GM21825 (cell line): ENCODE measurements at regions not wholly inside any gene's neighbourhood (a gene's known extent, or its start where the extent isn't known, plus 50 kb on each side); places are given as distances from the start of the nearest gene placed in this dataset.

Source experiments
- ATAC-seq: cut with Tn5 transposase; IDR thresholded peaks from one replicate; pipeline ENCODE4 v1.9.1; 2021; ENCODE audit warnings: mild to moderate bottlenecking, moderate library complexity; ENCODE audit not compliant: unreplicated experiment

DNA sequence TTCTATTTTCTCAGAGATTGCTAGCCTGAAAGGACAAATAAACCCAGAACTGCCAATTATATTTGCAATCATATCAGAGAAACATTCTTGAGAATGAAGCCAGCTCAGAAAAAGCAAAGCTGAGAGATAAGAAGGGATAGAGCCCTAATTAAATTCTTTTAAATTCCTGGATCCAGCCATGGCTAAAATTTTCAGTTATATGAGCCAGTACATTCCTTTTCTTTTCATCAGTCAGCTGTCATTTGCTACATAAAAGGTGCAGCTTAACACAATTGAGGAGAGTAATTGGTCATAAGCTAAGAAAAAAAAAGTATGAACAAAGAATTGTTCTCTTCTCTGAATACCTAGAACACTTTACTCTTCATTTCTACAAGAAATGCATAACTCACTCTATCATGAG lies 303.5 kb upstream of the FIGN start:
- ATAC-seq, result no peak

DNA sequence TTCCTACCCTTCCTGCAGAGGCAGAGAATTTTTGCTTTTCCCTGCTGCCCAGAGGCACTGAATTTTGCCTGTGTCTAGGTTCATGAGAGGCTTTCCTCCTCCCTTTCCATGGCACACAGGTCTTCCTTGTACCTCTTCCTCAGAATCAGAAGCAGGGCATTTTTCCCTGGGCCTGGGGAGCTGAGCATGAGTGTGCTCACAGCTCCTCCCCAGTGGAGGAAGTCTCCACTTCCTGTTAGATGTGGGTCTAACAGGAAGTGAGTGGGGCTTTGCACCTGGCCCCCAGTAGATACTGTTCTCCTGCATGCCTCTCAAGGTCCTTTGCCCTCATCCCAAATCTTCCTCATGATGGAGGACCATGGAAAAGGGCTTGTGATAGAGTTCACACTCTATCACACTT lies 297.2 kb upstream of the FIGN start:
- no peak for ATAC-seq

DNA sequence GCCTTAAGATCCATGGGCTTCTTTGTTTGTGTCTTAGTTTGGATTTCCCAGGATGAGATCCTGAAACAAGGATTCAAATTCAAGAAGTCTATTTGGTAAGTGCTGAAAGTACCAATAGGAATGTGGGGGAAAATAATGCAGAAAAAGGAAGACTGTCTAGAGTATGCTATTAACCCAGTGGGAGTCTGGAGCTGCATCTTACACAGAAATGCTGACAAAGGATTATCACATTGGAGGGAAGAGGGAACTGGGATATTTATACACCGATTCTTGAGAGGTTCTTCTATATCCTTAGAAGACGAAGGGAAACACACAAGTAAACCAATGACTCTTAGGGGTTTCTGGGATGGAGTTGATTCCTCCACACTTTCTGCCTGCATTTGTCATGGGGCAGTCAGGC lies 294.8 kb upstream of the FIGN start:
- ATAC-seq, result no peak

DNA sequence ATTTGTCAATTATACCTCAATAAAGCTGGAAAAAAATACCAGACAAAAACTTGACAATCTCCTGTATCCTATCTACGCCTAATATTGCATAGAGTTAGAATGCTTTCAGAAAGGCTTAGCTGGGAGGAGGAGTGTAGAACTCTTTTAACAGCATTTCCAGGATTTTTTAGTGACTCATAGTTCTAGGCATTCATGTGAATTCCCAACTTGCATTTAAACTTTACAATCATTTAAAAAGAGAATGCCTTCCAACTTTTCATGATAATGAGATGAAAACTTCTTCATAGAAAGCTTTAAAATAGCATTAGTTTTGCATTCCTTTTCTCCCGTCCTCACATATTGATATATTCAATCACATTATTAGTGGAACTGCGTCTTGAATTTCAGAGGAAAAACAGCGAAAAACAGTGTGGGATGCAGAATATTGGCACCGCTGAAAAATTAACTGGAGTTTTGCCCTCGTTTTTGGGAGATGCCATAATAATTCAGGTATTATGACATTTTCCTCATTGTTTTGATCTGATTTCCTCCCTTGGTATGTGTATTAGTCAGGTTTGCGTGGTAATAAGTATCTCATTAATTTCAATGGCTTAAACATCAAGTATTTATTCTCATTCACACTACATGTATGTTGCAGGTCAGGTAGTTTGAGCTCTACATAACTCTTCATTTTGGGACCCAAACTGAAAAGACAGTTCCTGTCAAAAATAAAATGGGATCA lies 293.2 kb upstream of the FIGN start:
- no peak for ATAC-seq

DNA sequence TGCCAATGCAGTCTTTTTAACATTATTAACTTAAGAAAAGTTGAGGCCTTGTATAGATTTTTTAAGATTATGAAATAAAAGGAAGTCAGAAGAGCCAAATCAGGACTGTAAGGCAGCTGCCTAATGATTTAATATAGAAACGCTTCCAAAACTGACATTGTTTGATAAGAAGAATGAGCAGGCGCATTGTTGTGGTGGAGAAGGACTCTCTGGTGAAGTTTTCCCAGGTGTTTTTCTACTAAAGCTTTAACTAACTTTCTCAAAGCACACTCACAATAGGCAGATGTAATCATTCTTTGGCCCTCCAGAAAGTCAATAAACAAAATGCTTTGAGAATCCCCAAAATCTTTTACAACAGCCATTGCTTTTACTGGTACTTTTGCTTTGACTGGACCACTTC lies 288.6 kb upstream of the FIGN start:
- no peak for ATAC-seq

DNA sequence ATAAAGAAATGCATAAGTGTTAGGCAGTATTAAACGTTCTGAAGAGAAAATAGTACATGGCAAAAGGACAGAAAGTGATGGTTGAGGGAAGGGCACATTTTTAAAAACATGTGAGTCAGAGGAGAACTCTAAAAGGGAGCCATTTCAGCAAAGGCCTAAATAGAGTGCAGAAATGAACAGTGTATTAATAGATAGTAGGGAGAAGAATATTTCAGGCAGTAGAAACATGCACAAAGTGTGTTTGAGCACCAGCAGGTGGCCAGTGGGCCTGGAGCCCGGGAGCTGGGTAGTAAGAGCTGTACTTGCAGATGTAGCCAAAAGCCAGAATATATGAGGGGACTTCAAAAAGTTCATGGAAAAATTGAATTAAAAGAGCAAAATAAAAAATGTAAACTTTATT lies 288.1 kb upstream of the FIGN start:
- no peak for ATAC-seq

DNA sequence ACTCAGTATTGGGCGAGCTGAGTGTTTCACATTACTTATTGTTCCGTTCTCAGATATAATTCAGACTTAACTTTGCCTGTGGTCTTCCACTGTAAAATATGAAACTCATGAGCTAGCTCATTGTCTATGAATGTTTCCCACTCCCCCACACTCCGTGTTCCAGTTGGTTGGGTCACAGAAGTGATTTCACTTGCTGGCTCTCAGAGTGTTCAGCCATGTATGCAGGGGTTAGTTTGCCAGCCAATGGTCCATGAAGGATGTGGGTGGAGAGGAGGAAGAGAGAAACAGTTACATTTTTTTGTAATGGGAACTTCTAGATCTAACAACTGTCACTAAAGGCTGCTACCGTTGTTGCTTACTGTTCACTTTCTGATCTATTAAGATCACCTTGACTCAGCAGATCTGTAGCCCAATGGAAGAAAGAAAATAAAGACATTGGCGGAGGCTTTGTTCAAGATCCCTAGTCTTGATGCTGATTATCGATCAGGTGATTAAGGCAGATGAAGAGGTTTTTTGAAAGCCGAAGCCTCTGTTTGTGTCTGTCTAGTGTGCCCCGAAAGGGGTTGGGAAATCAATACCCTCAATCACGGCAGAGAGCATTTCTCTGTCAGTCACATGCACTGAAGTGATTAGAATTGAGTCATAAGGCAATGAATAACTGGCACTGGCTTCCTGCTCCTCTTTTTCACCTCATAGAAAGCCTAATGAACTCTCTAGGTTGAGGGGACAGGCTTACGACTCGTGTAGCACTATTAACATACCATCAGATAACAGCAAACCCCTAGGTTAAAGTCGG lies 279.7 kb upstream of the FIGN start:
- peak; percentile 98 for ATAC-seq

DNA sequence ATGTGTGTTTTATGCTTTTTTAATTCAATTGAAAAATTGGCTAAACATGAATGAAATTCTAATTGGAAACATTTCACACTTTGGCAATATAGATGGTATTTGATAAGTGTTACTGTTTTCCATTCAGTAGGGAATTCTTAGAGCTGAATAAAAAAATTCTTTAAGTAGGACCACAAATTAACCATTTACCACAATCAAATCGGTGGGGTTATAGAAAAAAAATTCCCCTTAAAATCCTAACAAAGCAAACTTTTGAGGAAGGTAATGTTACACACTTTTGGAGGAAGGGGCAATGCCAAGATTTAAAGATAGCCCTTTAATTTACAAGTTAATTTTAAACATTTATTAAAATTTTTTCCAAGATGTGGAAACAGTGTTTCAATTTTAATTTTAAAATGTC lies 279.0 kb upstream of the FIGN start:
- ATAC-seq, result no peak

DNA sequence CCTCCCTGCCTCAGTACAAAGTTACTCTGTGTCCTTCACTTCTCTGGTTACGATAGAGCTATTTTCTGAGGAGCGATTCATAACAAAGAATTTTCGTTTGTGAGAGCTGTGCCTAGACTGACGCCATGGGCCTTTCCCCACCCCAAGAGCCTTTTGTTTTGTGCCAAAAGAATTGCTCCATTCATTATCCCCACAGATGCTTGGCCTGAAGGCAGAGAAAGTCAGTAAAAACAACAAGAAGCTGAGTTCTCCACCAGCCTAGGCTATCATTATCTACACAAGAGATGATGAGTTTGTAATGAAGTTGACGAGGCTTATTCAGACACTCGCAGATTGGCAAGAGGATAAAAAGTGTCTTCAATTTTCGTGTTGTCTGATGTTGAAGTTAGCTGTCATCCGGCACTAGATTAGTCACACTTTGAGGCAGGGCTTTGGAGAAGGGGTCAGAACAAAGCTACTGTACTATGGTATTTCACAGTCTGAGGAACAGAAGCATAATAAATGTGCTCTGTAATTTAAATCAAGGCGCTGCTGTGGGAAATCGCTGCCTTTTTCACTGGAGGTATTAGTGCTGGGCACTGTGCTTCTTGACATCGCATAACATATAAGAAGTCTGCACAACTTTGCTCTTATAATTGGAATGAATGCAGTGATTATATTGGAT lies 278.4 kb upstream of the FIGN start:
- ATAC-seq, result no peak

DNA sequence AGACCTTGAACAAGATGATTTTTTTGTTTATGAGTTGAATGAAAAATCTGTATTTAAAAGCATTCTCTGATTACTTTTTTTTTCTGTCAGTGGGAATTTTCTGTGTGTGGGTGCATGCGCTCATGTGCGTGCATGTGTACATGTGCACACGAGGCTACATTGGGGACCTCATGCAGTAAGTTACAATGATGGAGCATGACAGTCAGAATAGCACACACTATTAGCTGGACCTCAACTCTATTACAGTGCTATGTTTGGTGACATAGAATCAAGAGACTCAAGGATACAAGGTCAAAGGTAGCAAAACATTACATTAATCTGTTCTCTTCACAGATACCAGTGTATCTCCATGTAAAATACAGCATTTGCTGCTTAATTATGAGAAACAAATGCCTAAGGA lies 276.8 kb upstream of the FIGN start:
- no peak for ATAC-seq

DNA sequence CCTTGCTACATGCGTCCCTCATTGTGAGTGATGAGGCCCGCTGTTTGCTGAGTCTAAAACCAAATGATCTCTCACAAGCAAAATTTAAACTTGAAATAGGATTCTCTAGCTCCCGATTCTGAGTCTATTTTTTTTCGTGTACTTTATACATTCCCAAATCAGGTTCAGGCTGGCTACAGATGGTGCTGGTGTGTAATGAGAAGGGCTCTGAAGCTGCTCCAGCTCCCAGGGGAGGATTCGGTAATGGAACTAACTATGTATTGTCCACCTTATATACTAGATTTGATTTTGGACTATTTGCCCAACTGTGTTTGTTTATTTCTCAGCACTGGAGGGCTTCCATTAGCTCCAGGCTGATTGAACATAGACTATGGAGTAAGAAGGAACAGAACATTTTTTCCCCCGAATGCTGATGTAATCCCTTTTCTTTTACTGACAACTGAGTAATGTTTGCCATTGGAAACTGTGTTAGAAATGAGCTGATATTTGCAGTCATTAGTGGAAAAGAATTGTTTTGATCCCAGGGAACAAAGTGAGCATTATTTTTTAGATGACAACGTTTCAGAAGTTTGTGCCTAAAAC lies 274.0 kb upstream of the FIGN start:
- ATAC-seq, result no peak

DNA sequence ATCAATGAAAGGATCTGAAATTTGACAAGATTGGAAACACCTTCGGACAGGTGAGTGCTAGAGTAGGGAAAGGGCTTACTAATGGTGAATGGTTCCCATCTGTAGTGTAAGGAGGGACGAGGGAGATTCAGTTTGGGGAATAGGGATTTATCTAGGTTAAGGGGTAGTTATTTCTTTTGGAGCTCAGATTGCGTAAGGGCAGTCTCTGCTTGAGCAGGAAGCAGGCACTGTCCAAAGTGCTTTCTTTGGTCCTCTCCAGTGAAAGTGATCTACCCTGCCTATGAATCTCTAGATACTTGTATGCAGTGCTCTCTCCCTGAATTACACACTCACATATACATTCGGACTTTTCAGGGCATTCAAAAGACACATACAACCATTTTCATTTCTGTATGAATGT lies 272.9 kb upstream of the FIGN start:
- ATAC-seq, result no peak

DNA sequence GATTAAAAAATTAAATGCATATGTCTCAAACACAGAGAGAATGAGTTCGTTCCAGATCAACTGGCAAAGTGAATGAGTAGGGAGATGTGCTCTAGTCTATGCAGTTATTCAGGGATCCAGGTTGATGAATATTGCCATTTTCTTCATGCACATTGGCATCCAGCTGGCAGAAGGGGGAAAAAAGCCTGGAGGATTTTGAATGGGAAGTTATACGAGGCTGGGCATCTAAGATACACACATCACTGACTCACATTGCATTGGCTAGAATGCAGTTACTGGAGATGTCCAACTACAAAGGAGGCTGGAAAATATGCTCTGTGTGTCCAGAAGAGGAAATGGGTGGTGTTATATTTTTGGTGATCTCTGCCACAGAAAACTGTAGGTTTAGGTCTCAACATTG lies 270.9 kb upstream of the FIGN start:
- ATAC-seq, result no peak

DNA sequence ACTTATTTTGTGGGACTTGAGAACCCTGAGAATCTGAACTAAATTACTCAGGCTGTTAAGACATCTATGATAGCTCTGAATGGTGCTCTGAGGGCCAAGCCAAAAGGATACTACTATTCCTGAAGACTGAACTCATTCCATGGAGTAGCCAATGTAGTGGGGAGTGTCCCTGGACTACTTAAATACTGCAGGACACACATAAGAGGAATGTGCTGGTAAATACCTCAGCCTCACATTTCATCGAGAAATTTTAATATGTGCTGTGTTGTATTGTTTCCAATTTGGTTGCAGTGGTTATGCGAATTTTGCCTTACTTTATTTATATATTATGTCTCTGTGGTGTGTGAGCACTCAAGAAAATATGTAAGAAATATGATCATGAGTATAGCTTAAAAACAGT lies 264.4 kb upstream of the FIGN start:
- no peak for ATAC-seq

DNA sequence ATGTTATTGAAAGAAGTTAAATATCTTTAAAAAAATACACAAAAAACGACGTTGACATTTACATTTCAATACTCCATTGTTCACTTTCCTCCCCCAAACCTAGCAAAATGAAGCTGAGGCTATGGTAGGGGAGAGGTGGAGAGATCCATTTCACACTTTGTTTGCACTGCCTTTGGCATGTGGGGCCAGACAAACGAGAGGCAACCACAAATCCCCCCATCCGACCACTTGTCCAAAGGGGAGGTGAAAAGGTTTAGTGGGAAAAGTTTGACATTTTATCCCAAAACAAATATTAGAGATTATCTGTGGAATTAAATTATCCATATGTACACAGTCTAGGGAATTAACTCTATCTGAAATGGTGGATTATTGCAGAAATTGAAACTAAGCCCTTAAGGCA lies 261.7 kb upstream of the FIGN start:
- ATAC-seq, result no peak

DNA sequence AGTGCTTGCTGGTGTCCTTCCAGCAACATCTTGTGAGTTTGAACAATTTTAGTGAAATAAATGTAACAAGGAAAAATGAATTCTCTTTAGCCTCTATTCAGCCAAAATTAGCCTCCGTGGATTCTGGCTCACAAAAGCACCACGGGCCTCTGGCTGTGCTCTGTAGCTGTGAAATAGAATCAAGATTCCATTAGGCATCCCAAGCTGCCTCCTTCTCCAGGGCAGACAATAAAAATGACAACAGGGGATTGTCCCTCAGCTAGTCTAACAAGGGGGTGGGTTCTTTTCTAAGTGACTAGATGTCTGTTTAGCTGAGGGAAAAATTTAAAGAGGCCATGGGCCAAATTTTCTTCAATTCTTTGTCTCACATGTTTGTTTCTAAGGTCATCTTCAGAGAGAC lies 254.7 kb upstream of the FIGN start:
- no peak for ATAC-seq

DNA sequence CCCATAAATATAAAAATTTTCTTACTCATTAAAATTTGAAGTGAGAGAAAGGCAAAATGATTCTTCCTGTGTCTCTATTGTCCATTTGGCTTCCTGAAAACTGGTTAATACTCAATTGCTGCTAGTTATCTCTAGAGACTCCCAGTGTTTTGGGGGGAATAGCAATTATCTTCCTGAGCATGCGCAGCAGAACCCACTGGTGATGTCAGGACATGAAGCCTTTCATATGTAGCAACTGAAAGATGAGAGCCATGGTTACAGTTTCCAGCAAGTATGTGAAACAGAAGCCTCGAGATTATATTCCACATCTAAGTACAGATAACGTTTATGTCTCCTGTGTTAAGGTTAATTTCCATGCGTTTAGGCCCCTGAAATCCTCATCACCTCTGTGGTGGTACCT lies 254.3 kb upstream of the FIGN start:
- no peak for ATAC-seq

DNA sequence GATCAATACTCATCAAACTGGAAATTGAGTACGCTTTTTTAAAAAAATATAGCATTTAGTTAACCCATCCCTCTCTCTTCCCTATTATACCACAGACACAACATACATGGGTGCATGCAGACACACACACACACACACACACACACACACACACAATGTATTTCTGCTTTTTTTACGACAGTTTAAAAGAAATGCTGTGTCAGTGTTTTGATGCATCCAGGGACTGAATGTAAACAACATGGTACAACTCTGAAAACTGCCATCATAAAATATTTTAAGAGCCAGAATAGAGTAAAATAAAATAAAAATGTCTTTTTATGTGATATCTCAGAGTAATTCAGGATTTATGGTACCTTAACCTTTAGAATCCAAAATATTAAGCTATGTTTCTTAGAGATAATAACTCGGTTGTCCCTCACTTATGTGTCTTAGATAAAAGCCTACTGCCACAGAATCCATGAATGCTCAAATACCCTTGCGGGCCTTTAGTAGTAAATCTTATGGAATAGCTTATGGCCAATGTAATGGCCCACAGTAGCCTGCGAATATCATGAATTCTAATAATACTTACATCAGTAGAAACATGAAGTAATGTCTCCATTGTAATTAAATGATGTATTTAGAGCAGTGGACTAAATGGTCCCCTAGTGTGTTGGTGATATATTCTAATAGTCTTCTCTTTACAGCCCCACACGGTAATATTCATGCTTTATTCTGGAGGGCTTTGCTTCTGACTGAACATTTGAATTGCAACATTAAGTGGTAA lies 251.6 kb upstream of the FIGN start:
- ATAC-seq, result no peak

DNA sequence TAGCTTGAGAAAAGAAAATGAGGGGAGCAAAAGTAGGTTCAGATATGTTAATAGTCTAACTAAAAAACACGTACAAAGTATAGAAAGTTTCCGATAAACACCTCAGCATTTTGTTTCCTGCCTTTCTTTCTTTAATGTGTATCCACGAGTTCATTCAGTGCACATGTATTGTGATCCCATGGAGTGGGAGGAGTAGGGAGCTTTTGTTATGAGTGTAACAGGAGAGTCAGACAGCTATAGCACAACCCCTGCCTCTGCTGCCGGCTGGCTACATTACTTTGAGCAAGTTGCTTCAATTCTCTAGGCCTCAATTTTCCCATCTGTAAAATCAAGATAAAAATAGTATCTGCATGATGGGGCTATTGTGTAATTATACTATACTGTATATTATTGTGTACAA lies 249.2 kb upstream of the FIGN start:
- ATAC-seq, result no peak

DNA sequence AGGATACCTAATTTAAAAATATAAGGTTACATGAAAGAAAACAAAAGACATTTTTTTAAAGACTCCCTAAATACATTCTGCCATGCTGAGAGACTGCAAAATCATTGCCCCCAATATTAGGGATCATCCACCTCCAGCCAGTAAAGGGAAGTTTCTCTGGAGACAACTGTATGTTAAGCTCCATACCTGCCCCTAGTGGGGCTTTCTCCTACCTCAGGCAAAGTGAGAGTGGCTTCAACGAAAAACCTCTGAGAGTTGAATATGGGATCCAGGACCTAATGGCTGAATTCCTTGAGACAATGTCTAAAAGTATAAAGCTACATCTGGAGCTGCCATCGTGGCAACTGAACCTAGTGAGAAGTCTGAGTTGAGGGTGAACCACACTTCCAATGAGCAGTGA lies 248.1 kb upstream of the FIGN start:
- ATAC-seq, result no peak

DNA sequence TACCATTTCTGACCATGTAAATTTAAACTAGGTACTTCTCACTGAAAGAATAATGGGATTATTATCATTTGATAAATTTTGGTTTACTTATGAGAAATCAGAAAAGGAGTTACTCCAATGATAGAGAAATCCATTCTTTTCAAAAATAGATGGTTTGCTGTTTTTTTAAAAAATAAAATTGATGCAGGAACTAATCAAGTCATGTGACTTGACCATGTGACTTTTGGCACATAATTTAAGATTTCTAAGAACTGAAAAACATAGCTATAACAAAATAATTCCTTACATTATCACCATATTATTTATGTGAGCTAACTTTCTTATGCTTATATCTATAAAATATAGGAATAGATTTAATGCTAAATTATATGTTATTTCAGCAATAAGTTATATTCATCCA lies 247.1 kb upstream of the FIGN start:
- no peak for ATAC-seq
